Small intestine (tissue), 7 donors: ENCODE measurements at regions not wholly inside any gene's neighbourhood (a gene's known extent, or its start where the extent isn't known, plus 50 kb on each side); places are given as distances from the start of the nearest gene placed in this dataset.

Experiments
- DNase-seq, 2 donors: peaks; one replicate each; pipeline versions ENCODE4 v3.0.0 to v3.0.0-alpha.2; 2013
- FAIRE-seq: peaks from 2 replicates; lab custom pipeline; 2012; peaks lifted over from hg19 to GRCh38; lab: Jason Lieb, UNC
- H3K27ac ChIP-seq, 3 donors: one replicate each; pipeline ENCODE4 v1.5.1; 2013; ENCODE audit warnings: low read length in 2 of 3, mild to moderate bottlenecking in 2 of 3, control low read depth in 1 of 3, inconsistent platforms in 1 of 3, low read depth in 1 of 3, moderate library complexity in 1 of 3
- H3K27me3 ChIP-seq, 3 donors: one replicate each; pipeline ENCODE4 v1.6.1; 2013; ENCODE audit warnings: low read length in 3 of 3, inconsistent platforms in 1 of 3; ENCODE audit not compliant: control insufficient read depth in 3 of 3, insufficient read depth in 3 of 3
- H3K36me3 ChIP-seq, 3 donors: one replicate each; pipeline ENCODE4 v1.6.1; 2013; ENCODE audit warnings: low read length in 3 of 3, inconsistent platforms in 1 of 3, low read depth in 1 of 3, mild to moderate bottlenecking in 1 of 3, moderate library complexity in 1 of 3; ENCODE audit not compliant: control insufficient read depth in 3 of 3, insufficient read depth in 2 of 3
- H3K4me1 ChIP-seq, 3 donors: one replicate each; pipeline ENCODE4 v1.6.1; 2013; ENCODE audit warnings: low read length in 2 of 3, inconsistent platforms in 1 of 3, low read depth in 1 of 3, mild to moderate bottlenecking in 1 of 3, moderate library complexity in 1 of 3; ENCODE audit not compliant: control insufficient read depth in 3 of 3, insufficient read depth in 2 of 3
- H3K4me3 ChIP-seq, 3 donors: one replicate each; pipeline ENCODE4 v1.5.1; 2013; ENCODE audit warnings: low read length in 3 of 3, control low read depth in 1 of 3, inconsistent platforms in 1 of 3, low read depth in 1 of 3, mild to moderate bottlenecking in 1 of 3, moderate library complexity in 1 of 3
- H3K9me3 ChIP-seq, 2 donors: one replicate each; pipeline ENCODE4 v1.6.1; 2013; ENCODE audit warnings: low read depth in 1 of 2, low read length in 1 of 2; ENCODE audit not compliant: control insufficient read depth in 2 of 2, insufficient read depth in 1 of 2
- WGBS, 3 donors: extraction: QIAGEN DNeasy Blood & Tissue Kit; methylation state at CpG; one replicate each; pipeline ENCODE4 v1.1.7; 2013; 5-methylcytosine and 5-hydroxymethylcytosine counted together
- donor health status: healthy with polysubstance abuse.
- donor health status: control.
- donor health status: control.
- donor health status: Bipolar disorder and iron deficiency.
- donor health status: healthy.

DNA sequence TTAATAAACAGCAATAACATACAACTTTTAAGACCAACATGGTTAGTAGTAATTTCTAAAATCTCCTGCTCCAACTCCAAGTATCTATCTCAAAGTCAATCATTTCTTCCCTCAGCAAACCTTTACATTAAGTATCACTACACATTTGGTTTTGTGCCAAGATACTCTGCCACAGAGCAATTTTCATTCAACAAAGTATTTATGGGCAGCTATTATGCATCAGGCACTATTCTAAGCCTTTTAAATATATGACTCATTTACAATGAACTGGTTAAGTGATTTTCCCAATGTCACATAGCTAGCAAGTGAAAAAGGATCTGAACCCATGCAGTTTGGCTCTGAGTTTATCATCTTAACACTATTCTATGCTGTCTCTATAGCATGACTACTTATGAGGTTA, 264.3 kb downstream of the NOL4 start:
- Histone ChIP-seq H3K4me1 (no peaks in the 10 kb centered on the region), H3K36me3 (no peaks in the 10 kb centered on the region), H3K4me3 (no peak overlapping the region), H3K27me3 (no peaks in the 10 kb centered on the region), H3K27ac (no peak overlapping the region), H3K9me3 (no peaks in the 10 kb centered on the region)
- FAIRE-seq (no peak), DNase-seq (peak; percentile 8 to 21)

DNA sequence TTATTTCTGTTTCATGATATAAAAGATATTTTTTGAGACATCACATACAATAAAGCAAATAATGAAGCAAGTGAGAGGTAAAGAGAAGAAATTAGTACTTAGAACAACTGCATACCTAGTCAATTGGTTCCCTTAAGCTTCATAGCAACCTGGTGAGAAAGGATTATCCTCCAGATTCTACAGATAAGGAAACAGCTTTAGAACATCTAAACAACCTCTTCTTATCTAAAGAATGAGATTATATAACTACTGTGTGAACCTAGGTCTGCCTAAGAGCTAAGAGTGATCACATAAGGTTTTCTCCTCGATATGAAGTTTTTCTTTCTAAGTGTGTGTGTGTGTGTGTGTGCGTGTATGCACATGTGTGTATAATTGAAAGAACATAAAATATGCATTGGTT, 265.1 kb downstream of the NOL4 start:
- DNase-seq (peak in 1 of 2 donors; percentile 5), FAIRE-seq (no peak)
- no peaks in the 10 kb centered on the region for H3K4me1 ChIP-seq
- H3K27me3 ChIP-seq: no peaks in the 10 kb centered on the region
- no peak overlapping the region for H3K27ac ChIP-seq
- H3K4me3 ChIP-seq: no peak overlapping the region
- H3K9me3 ChIP-seq: no peaks in the 10 kb centered on the region
- 56 to 72% (median 58%) methylated on average over 2 of the region's 2 CpGs for WGBS, 3 donors
- no peaks in the 10 kb centered on the region for H3K36me3 ChIP-seq

DNA sequence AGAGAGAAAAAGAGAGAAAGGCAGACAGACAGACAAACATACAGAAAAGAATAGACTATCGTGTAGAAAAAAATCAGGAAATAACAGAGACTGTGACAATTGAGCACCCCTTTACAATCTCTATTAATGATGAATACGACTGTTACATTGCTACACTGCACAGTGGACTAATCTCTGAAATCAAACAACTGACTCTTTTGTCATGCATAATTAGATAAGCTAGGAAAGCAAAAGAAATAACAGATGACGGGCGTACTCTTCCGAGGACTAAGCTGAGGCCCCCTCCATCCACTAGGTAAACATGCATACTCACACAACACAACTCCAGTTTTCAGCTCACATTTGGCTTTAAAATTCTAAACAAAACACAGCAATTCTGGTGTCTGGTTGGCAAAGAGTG, 267.0 kb downstream of the NOL4 start:
- WGBS, 3 donors: 64 to 68% (median 65%) methylated on average over 5 of the region's 5 CpGs

DNA sequence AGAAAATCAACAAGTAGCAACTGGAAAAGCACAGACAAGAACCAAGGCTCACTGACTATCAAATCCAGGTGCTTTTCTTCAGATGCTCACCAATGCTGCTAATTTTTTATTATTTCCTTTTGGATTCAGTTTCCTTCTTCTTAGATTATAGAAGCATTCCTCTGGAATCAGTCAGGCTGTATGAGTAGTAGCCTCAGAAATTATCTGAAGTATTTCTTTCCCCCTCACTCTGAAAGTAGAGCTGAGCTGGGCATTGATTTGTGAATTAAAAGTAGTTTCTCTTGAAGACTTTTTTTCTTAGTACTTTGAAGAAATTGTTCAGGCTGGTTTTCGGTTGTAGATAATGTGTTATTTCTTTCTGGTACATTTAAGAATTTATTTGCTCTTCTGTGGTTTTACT, 273.7 kb downstream of the NOL4 start:
- H3K36me3 ChIP-seq: no peaks in the 10 kb centered on the region
- no peaks in the 10 kb centered on the region for H3K9me3 ChIP-seq
- no peaks in the 10 kb centered on the region for H3K4me1 ChIP-seq
- H3K4me3 ChIP-seq: no peak overlapping the region
- 86 to 94% (median 90%) methylated on average over 1 of the region's 1 CpG for WGBS, 3 donors
- no peak overlapping the region for H3K27ac ChIP-seq
- no peaks in the 10 kb centered on the region for H3K27me3 ChIP-seq
- FAIRE-seq (no peak), DNase-seq (no peak)

More for the DNA sequence above, 267.0 kb downstream of the NOL4 start:
- DNase-seq: no peak
- Histone ChIP-seq H3K27me3 (no peaks in the 10 kb centered on the region), H3K9me3 (no peaks in the 10 kb centered on the region), H3K4me3 (no peak overlapping the region), H3K27ac (no peak overlapping the region), H3K4me1 (no peaks in the 10 kb centered on the region), H3K36me3 (no peaks in the 10 kb centered on the region)
- FAIRE-seq: no peak

DNA sequence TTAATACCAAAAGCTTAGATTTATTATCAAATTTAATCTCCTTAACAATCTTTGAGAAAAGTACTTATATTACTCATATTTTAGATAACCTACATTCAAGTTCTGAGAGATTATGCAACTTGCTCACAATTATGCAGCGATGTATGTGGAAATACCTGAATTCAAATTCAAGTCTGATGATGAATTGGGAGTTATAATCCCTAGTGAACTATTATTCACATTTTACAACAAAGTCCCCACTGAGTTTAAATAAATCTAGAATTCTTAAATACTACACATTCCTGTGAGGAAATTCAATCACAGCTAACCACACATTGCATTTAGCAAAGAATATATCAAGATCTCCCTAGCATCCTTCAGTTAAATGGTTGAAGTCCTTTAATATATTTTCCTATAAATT, 278.4 kb downstream of the NOL4 start:
- Histone ChIP-seq H3K9me3 (no peaks in the 10 kb centered on the region), H3K27ac (no peak overlapping the region), H3K36me3 (no peaks in the 10 kb centered on the region), H3K4me3 (no peak overlapping the region), H3K4me1 (no peaks in the 10 kb centered on the region), H3K27me3 (no peaks in the 10 kb centered on the region)
- FAIRE-seq: no peak
- DNase-seq: no peak
- 89 to 98% (median 93%) methylated on average over 1 of the region's 1 CpG for WGBS, 3 donors

DNA sequence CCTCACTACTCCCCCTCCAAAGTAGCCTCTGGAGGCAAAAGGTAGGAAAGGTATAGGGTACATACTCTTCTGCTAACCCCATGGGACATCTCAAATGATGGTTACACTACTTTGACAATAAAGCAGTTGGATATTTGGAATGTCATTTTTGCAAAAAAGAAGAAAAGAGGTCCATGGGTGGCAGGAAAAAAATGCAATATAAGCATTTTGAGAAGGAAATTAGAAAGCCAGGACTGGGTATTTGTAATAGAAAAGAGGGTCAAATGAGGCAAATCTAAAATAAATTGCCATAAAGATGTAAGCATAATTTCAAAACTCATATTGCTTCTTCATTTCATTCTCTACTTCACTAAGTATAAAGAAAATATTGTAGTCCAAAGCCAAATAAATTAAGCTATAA, 280.2 kb downstream of the NOL4 start:
- Histone ChIP-seq H3K9me3 (no peaks in the 10 kb centered on the region), H3K36me3 (no peaks in the 10 kb centered on the region), H3K4me1 (no peaks in the 10 kb centered on the region), H3K27me3 (no peaks in the 10 kb centered on the region), H3K4me3 (no peak overlapping the region), H3K27ac (no peak overlapping the region)
- no peak for DNase-seq
- no peak for FAIRE-seq

DNA sequence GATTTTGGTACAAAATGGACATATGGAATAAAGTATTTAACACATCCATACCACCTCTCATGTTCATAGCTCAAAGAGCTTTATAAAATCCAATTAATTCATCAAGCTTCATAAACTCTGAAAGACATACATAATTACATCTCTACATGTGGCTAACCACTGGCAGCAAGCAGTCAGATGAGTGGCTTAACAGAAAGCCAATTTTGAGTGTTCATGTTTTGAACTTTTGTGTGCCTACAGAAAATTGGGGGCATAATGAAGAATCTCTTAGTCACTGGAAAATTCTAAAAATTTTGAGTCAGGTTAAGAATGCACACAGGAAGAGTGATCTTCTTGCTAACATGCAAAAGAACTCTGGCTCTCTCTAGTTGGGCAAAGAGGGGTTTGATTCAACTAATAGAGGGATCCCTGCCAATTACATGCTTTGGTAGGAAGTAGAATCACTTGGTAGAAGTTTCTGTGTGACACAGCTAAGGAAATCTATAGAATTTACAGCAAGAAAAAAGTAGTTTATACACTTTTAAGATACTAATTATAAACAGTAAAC, 287.4 kb downstream of the NOL4 start:
- H3K36me3 ChIP-seq: no peaks in the 10 kb centered on the region
- no peaks in the 10 kb centered on the region for H3K27me3 ChIP-seq
- H3K4me3 ChIP-seq: no peak overlapping the region
- no peaks in the 10 kb centered on the region for H3K4me1 ChIP-seq
- H3K27ac ChIP-seq: no peak overlapping the region
- FAIRE-seq: no peak
- peaks cover 0 to 4% of the 10 kb centered on the region in 2 donors for H3K9me3 ChIP-seq
- DNase-seq: no peak

DNA sequence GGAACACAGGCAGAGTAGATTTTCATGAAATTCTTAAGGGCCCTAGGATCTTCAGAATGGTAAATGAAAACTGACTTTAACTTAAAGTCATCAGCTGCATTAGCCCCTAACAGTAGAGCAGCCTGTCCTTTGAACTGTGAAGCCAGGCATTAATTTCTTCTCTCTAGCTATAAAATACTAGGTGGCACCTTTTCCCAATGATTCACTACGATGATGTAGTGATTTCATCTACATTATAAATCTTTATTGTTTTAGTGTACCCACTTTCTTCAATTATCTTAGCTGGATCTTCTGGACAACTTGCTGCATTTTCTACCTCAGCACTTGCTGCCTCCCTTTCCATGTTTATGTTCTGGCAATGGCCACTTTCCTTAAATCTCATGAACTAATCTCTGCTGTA, 290.5 kb downstream of the NOL4 start:
- 15 to 51% (median 44%) methylated on average over 1 of the region's 1 CpG for WGBS, 3 donors
- Histone ChIP-seq H3K27ac (no peak overlapping the region), H3K36me3 (no peaks in the 10 kb centered on the region), H3K4me3 (no peak overlapping the region), H3K4me1 (no peaks in the 10 kb centered on the region), H3K9me3 (peaks cover 0 to 4% of the 10 kb centered on the region in 2 donors), H3K27me3 (no peaks in the 10 kb centered on the region)
- FAIRE-seq (no peak), DNase-seq (no peak)

DNA sequence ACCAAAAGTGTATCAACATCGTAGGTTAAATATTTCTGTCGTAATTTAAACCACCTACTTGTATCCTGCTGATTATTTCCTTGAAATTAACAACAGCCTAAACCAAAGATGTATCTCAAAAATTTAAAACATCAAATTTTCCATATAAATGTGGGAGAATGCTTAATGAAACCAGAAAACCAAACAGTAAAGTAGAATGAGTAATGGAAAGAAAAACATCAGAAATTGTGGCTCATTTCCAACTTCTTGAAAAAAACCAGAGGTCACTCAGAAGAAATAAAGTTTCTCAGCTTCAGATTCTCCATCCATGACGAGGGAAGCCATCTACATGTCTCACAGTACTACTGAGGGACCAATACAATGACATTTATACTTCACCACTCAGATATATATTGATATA, 296.5 kb downstream of the NOL4 start:
- no peak for FAIRE-seq
- WGBS, 3 donors: 49 to 64% (median 61%) methylated on average over 3 of the region's 3 CpGs

More for the DNA sequence above, 296.5 kb downstream of the NOL4 start:
- Histone ChIP-seq H3K4me3 (no peak overlapping the region), H3K27me3 (no peaks in the 10 kb centered on the region), H3K36me3 (no peaks in the 10 kb centered on the region), H3K9me3 (no peaks in the 10 kb centered on the region), H3K4me1 (no peaks in the 10 kb centered on the region), H3K27ac (no peak overlapping the region)
- DNase-seq: no peak
